IPS-11a (cell line): ENCODE measurements at regions not wholly inside any gene's neighbourhood (a gene's known extent, or its start where the extent isn't known, plus 50 kb on each side); places are given as distances from the start of the nearest gene placed in this dataset.
"Not testable (repeated sequence)": the region's sequence is repeated elsewhere in the genome, so short reads cannot be mapped to it uniquely, and the experiment has no call there.

ENCODE experiments used
- H3K4me3 ChIP-seq: one replicate; pipeline ENCODE4 v1.5.1; 2013; ENCODE audit warnings: low read depth, low read length, control low read depth

DNA sequence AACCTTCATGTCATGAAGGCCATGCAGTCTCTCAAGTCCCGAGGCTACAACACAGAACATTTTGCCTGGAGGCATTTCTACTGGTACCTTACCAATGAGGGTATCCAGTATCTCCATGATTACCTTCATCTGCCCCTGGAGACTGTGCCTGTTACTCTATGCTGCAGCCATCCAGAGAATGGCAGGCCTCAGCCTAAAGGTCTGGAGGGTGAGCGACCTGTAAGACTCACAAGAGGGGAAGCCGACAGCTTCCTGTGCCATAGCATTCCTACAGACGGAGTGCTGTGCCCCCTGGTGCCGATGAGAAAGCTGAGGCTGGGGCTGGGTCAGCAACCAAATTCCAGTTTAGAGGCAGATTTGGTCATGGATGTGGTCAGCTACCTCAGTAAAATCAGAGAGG is 51.3 kb upstream of the CADPS start:
- no peak overlapping the region for H3K4me3 ChIP-seq

DNA sequence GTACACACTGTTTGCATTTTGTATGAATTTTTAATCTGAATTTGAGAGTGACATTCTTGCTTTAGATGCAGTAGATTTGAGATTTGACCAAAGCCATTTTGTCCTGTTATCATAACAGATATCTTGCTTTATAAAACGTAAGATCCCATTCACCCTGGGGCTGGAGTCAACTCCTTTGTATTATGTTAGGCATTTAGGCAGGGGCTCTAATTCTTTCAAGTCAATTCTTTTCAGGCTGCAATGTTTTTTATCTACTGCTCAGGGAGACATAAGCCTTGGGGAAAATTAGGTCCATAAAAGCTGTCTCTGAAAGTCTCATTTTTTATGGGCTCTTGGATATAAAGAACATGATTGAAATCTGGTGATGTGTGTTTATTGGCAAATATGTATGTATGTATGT is 53.0 kb upstream of the CADPS start:
- H3K4me3 ChIP-seq, result no peak overlapping the region

DNA sequence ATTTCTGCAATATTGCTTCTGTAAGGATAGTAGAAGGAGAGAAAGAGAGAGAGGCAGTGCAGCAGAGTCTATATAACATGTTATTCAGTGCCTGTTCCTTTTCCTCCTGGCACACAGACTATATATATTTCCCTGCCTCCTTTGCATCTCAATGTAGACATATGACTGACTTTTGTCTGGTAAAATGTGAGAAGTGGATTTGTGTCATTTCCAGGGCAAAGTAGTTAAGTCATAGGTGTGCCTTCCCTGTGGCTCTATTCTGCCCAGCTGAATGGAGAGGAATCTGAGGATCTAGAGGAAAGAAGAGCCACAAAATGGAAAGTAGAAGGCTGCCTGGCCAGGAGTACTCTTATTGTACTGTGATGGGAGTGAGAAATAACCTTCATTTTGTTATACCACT is 54.6 kb upstream of the CADPS start:
- no peak overlapping the region for H3K4me3 ChIP-seq

DNA sequence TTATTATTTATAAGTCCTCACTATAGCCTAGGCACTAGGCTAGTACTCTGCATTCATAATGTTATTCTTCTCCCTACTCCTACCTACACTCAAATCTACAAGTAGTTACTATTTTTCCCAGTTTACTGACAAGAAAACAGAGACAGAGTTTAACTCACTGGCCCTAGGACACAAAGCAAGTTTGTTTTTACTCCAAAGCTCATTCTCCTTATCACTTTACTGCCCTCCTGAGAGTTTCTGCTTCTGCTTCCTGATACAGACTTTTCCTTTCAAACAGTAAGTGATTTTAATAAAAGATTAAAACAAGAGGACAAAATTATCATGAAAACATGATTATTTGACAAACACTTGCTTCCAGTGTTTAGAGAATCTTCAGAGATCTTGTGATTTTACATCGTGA is 60.6 kb upstream of the CADPS start:
- H3K4me3 ChIP-seq, result no peak overlapping the region

DNA sequence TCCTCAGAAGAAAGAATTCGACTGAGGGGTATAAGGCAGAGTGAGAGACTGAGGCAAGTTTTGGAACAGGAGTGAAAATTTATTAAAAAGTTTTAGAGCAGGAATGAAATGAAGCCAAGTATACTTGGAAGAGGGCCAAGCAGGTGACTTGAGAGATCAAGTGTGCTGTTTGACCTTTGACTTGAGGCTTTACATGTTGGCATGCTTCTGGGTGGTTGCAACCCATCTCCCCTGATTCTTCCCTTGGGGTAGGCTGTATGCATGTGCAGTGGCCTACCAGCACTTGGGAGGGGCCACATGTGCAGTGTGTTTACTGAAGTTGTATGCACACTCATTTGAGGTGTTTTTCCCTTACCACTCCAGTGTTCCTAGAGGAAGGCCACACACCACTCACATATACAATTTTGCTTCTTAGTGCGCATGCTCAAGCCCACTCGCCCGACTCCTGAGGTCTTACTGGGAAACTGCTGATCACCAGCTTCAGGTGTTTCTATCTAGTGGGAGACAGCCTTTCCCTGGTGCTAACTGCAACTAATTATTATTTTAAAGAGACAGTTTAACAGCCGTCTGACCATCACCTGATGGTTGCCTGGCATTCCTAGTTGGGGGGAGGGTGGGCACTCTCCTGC is 61.5 kb upstream of the CADPS start:
- H3K4me3 ChIP-seq, result no peak overlapping the region

DNA sequence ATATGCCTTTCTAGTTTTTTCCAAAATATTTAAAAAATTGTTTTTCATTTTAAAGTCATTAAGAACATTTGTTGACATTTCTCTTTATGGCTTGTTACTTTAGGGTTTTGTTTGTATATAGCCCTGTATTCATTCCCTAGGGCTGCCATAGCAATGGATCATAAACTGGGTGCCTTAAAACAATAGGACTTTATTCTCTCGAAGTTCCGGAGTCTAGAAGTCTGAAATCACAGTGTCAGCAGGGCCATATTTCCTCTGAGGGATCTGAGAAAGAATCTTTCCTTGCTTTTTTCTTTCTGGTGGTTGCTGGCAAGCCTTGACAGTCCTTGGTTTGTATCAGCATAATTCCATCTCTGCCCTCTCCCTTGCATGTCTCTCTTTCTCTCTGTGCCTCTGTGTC is 63.4 kb upstream of the CADPS start:
- no peak overlapping the region for H3K4me3 ChIP-seq

DNA sequence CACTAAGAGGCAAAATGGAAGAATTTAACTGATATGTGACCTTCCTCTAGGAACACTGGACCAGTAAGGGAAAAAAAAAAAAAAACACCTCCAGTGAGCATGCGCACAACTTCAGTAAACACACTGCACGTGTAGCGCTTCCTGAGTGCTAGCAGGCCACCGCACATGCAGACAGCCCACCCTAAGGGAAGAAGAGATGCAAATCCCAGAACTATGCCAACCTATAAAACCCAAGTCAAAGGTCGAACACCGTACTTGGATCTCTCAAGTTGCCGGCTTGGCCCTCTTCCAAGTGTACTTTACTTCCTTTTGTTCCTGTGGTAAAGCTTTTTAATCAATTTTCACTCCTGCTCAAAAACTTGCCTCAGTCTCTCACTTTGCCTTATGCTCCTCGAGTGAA is 64.5 kb upstream of the CADPS start:
- H3K4me3 ChIP-seq, result no peak overlapping the region

DNA sequence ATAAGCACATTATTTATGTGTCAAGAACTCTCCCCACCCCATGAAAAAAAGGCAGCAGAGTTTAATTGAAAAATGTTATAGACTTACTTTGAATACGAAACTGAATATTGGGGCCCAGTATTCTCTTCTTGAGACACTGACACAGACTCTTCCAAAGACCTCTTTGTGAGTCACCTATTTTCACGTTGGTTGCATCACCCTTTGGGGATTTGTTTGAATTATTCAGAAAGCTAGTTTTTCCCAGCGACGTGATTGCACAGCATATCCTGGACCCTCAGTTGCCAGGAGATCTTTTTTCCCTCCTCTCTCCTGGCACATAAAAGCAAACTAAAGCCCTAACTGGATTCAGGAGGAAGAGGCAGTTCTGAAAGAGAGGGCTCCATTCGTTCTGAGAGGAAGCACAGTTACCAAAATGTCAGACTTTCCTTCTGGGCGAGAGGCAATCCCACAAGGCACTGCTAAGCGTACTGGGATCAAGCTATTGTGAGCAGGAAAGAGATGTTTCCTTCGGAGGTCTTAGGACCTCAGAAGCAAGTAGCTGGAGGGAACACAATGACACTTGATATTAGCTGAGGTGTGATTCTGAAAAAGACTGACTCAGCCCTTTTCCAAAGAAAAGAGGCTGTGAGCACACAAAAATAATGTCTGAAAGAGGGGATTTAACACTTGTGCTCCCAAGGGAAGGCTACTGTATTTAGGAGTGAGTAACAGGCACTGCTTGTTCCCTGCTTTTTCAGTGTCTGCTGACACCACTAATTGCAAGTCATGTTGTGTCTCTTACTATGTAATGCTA is 65.8 kb upstream of the CADPS start:
- H3K4me3 ChIP-seq, result no peak overlapping the region

DNA sequence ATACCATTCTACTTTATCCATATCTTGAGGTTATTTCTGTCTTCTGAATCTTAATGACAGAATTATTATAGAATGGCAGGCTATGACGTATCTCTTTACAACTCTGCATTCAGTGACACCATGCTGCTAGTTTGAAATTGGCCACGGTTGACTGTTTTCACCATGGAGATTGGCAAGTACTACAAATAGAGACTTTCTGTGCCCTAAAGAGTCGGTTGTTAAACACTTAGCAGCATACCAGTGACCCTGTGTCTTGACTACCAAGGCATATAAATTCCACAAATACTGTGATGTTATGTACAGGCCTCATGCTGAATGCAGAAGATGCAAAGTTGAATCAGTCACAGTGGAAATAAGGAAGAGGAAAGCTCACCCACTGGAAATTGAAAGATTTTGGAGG is 67.0 kb upstream of the CADPS start:
- H3K4me3 ChIP-seq, result no peak overlapping the region

DNA sequence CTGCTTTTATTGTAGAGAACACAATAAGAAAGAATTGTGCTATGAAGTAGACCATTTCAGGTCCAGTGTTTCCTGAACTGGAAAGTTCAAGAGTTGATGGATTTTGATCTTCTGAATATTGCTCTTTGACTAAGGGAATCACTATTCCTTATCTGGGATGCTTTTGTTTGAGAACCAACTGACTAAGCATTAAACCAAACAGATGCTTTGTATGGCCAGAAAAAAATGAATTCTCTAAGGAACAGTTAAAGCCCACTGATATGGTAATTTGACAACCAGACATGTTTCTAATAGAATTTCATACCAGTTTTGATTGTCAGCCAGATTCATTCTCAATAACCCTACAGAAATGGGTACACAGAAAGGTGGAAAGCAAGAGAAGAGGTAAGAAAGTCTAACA is 67.5 kb upstream of the CADPS start:
- H3K4me3 ChIP-seq, result no peak overlapping the region

DNA sequence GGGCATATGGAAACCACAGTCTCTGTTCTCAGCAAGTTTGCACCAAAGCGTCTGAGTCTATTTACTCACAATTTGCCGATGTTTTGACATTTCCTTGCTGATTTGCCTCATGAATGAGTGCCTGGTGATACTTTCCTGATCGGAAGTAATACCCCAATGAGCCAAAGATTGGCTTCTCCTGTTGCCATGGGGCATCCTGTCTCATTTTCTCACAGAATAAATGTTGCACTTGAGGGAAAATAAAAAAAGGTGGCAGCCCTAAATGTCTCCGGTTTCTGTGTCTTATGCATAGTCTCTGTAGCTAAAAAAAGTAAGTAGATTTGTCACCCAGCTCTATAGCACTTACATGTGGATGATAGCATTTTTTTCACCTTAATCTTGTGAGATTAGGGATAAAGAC is 73.7 kb upstream of the CADPS start:
- no peak overlapping the region for H3K4me3 ChIP-seq

DNA sequence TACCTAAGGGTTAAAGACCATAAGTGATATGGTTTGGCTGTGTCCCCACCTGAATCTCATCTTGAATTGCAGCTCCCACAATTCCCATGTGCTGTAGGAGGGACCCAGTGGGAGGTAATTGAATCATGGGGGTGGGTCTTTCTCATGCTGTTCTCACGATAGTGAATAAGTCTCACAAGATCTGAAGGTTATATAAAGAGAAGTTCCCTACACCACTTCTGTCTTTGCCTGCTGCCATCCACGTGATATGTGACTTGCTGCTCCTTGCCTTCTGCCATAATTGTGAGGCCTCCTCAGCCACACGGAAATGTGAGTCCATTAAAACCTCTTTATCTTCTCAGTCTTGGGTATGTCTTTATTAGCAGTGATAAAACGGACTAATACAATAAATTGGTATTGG is 75.0 kb upstream of the CADPS start:
- H3K4me3 ChIP-seq, result no peak overlapping the region

DNA sequence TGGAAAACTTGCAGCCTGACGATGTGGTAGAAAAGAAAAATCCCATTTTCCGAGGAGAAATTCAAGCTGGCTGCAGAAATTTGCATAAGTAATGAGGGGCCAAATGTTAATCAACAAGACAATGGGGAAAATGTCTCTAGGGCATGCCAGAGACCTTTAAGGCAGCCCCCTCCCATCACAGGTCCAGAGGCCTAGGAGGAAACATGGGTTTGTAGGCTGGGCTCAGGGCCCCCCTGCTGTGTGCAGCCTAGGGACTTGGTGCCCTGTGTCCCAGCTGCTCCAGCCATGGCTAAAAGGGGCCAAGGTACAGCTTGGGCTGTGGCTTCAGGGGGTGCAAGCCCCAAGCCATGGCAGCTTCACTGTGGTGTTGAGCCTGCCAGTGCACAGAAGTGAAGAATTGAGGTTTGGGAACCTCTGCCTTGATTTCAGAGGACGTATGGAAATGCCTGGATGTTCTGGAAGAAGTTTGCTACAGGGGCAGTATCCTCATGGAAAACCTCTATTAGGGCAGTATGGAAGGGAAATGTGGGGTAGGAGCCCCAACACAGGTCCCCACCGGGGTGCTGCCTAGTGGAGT is 75.9 kb upstream of the CADPS start:
- H3K4me3 ChIP-seq, result peak overlapping the region; percentile 8

DNA sequence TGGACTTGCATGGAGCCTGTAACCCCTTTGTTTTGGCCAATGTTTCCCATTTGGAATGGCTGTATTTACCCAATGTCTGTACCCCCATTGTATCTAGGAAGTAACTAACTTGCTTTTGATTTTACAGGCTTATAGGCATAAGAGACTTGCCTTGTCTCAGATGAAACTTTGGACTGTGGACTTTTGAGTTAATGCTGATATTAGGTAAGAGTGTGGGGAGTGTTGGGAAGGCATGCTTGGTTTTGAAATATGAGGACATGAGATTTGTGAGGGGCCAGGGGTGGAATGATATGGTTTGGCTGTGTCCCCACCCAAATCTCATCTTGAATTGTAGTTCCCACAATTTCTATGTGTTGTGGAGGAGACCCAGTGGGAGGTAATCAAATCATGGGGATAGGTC is 76.7 kb upstream of the CADPS start:
- H3K4me3 ChIP-seq, result not testable (repeated sequence)

DNA sequence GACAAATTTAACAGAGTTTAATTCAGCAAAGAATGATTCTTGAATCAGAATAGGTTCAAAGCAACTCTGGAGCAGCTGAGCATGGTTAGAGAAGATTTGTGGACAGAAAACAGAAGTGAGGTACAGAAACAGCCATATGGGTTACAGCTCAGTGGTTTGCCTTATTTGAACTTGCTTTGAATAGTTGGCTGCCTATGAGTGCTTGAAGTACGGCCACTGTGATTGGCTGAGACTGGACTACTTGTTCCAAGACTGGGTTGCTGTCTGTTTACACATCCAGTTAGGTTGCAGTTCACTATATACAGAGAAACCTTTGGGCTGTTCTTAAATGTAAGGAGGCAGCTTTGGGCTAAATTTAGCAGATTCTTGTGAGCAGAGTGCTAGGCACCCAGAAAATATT is 79.4 kb upstream of the CADPS start:
- no peak overlapping the region for H3K4me3 ChIP-seq

DNA sequence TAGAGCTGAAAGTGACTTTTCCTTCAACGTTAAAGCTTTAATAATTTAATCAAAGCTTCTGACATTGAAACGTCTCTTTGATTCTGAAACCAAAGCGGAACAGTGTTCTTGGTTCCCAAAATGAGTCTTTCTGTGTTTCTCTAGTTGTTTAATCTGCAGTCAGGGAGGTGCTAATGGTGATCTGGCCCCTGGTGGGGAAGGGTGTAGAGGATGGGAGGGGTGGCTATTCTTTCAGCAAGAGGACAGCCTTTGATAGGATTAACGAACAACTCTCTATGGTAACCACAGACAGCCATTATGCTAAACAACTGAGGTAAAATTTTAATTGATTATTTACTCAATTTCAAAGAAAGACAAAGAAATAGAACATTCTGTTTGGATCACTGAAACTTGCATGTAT is 79.9 kb upstream of the CADPS start:
- H3K4me3 ChIP-seq, result no peak overlapping the region

DNA sequence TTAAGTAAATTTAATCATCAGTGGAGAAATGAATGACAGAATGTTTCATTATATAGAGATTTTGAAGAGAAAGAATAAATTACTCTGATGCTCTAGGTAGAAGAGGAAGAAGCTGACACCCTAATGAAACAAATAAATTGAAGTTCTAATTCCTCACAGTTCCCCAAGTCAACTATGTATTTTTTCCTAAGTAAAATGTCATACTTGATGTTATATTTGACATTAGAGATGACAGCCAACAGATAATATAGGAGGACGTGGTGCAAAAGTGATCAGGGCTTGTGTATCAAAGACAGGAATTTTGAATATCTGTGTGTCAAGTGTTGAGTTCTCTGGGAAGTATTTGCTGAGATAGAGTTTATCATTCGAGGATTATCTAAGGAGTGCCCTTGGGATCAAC is 81.2 kb upstream of the CADPS start:
- no peak overlapping the region for H3K4me3 ChIP-seq

DNA sequence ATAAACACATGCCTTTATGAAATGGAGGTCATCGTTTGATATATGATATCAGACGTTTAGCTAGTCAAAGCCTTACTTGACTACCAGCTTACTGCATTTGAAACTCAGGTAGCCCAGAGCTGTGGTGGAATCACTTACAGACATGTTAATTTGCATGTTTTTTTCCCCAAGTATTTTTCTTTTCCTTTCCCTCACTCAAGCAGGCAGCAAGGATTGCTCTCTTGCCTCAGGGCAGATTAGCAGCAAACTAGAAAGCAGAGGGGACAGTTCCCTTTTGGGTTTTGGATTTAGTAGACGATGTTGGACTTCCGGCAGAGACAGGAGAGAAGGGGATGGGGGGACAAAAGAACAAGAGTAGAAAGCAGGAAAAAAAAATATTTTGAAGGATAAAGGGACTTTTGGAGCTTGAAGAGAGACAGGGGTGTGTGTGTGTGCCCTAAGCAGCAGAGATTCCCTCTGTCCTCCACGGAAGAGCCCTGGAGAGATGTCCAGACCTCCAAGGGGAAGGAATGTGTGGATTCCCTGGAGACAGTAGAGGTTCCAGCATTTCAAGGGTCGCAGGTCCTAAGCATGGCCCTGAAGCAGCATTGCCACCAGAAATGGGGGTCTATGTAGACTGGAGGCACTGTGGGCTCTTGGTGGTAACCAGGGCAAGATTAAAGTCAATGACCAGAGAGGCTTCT is 86.8 kb upstream of the CADPS start:
- no peak overlapping the region for H3K4me3 ChIP-seq

DNA sequence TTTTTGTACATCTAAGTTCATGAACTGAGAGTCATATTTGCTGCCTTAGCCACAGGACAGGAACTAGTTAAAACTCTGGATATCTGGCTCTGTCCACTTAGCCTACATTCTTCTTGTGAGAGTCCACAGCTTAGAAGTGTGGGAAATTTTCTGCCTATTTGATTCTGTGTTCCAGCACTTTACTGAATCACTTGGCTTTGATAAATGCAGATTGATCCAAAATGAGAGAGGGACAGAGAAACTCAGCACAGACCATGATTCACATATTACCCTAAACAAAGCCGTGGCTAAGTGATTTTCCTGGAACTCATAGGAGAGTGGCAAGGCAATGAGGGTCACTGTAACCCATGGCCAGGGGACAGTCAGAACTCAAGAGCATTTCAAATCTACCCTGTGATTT is 87.5 kb upstream of the CADPS start:
- H3K4me3 ChIP-seq, result no peak overlapping the region

DNA sequence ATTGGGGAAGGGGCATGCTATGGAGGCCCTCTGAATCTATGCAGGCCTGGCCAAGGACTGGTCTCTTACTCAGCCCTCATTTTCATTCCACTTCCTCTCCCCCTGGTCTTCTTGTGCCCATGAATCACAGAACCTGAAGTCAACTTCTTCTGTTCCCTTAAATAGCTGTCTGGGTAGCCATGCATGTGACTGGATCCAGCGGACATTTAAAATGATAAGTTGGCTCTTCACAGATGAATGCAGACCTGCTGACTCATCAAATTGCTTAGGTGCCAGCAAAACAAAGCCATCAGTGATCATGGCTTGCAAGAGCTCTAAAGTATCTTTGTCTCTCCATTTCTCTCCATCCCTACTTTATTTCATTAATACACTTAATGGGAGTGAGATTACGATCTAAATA is 90.1 kb upstream of the CADPS start:
- no peak overlapping the region for H3K4me3 ChIP-seq

DNA sequence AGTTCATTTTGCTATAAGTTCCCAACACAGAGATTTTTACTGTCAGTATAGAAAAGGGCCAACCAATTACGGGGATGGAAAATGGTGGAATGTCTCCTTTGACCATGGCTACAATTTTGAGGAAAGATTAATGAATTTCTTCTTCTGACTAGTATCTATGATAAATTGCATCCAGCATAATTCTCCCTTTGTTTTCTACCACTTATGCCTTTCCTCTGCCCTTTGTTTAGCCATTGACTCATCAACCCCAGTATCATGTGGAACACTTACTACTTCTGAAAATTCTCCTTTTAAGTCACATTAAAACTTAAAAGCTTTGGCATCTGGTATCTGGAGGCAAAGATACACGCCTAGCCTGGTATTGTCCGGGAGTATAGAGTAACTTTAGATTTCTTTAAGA is 92.9 kb upstream of the CADPS start:
- H3K4me3 ChIP-seq, result no peak overlapping the region

DNA sequence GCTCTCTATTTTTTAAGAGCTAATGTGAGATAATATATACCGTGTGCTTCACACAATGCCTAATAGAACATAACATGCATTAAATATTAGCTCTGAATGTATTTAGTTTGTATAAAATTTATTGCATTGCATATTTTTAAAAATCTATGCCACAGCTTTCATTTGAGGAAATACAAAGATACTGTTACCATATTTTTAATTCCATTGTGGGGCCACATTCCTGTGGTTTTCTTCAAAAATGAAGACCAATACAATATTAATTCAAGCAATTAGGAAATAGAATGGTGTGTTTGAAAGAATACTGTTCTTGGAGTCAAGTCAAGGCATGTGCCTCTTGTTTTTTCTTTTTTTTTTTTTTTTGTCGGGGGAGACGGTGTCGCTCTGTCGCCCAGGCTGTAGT is 95.4 kb upstream of the CADPS start:
- H3K4me3 ChIP-seq, result no peak overlapping the region
